ENCODE measurements at regions not wholly inside any gene's neighbourhood (a gene's known extent, or its start where the extent isn't known, plus 50 kb on each side); places are given as distances from the start of the nearest gene placed in this dataset.
A peak's percentile ranks its signal among the peaks of the same experiment; 100 is the strongest.
"Not testable (repeated sequence)": the region's sequence is repeated elsewhere in the genome, so short reads cannot be mapped to it uniquely, and the experiment has no call there.

- no peak for DNase-seq
These were observed 467.2 kb downstream of the MED13L start for GRCh38 chr12:115810122-115810901.

- no peak for DNase-seq
These were observed 471.5 kb downstream of the MED13L start for GRCh38 chr12:115806000-115806399.

DNA sequence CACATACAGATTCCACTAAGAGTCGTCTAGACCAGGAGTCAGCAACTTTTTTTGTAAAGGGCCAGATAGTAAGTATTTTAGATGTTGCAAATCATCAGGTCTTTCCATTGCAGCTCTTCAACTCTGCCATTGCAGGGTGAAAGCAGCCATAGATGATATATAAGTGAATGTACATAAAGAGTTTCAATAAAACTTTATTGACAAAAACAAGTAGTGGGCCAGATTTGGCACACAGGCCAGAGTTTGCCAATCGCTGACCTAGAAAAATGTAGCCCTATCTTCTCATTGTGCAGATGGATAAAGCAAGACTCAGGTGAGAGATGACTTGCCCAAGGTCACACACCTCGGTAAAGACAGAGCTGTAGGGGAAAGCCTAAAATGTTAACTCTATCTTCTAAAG lies 474.7 kb downstream of the MED13L start:
- DNase-seq, result no peak

DNA sequence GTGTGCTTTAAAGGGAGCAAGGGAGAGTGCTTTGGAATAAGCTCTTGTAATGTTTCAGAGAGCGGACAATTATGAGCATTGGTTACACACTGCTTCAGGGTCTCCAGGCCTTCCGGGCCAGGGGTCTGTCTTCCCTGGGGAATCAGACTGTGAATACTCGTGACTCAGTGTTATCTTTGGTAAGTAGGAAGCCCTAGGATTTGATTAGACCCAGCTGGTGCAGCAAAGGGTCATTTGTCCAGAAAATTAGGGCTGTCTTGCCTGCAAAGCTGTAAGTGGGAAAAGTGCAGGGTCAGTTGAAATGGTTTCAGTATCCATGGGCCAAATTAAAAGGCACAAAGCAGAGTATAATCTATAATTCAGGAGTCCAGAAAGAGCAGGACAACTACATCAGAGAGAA lies 475.6 kb downstream of the MED13L start:
- DNase-seq, result no peak

GRCh38 chr12:115799610-115800009 lies 477.9 kb downstream of the MED13L start:
- peak; percentile 36 for DNase-seq

DNA sequence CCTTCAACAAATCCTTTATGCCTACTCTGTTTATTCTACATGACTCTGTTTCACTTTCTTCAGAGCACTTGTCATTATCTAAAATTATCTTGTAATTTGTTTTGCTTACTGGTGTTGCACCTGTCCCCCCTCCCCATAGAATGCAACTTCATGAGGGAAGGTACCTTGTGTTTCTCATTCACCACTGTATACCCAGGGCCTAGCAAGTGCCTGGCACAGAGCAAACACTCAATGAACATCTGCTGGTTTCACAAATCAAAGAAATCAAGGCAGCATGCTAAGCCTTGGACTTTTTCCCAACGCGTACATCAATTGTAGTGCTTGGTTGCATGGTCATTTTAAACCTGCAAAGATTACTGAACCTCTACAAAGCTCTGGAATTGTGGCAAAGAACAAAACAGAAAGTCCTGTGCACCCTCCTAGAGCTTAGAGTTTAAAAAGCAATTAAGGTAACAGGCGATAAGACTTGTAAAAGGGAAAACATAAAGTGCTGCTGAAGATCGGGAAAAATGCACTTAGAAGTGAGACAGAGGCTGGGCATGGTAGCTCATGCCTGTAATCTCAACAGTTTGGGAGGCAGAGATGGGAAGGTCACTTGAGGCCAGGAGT lies 479.1 kb downstream of the MED13L start:
- DNase-seq, result peak; percentile 61

- DNase-seq, result peak; percentile 87
These were observed 482.8 kb downstream of the MED13L start for GRCh38 chr12:115794659-115795081.

DNA sequence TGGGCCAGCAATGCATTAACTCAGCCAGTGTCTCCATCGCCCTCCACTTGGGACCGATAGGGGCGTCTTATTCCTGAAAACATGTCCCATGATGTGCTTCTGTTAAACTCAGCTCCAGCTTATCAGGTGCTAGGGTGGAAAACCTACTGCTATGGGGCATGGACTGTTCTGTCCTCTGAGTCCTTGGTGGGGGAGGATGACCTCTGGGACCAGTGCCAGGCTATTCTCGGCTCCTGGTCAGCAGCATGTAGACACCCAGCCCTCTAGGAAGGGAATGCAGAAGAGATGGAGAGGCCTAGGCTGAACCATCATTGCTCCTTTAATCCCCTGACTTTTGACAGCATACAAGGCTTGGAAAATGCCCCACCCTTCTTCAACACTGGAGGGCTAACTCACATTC lies 486.2 kb downstream of the MED13L start:
- no peak for DNase-seq

GRCh38 chr12:115790526-115790925 lies 487.0 kb downstream of the MED13L start:
- no peak for DNase-seq

- not testable (repeated sequence) for DNase-seq
These were observed 491.0 kb downstream of the MED13L start for GRCh38 chr12:115786490-115786889.

DNA sequence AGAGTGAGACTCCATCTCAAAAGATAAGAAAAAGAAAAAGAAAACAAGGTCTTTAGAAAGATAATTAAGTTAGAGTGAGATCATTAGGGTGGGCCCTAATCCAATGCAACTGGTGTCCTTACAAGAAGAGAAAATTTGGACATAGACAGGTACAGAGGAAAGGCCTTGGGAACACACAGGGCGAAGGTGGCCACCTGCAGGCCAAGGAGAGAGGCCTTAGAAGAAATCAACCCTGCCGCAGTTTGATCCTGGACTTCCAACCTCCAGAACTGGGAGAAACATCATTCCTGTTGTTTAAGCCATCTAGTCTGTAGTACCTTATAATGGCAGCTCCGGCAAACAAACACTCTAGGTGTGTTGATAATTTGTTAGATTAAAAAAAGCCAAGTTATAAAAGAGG lies 491.9 kb downstream of the MED13L start:
- peak; percentile 22 for DNase-seq

- DNase-seq, result no peak
These were observed 501.1 kb downstream of the MED13L start for GRCh38 chr12:115776399-115776798.

DNA sequence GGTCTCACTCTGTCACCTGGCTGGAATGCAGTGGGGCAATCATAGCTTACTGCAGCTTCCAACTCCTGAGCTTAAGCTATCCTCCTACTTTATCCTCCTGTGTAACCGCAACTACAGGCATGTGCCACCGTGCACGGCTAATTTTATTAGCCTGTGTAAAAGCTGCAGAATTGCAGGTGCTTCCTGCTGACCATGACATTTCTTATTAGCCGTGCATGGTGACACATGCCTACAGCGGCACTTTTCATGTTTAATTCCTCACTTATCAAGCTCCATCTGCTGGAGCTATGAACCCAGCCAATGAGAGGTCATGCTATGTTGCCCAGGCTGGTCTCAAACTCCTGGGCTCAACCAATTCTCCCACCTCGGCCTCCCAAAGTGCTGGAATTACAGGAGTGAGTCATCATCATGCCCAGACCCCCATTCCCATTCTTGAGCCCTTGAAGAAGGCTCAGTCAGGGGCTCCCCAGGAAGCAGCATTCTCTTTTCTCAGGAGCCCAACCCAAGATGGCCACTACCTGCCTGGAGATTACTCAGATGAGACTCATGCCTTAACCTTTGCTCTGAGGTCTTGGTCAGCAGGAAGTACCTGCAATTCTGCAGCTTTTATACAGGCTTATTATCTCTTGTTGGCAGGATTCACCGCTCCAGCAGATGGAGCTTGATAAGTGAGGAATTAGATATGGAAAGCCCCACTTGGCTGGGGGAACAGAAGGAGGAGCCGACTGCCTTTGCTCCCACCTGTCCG lies 503.2 kb downstream of the MED13L start:
- peak; percentile 32 for DNase-seq

DNA sequence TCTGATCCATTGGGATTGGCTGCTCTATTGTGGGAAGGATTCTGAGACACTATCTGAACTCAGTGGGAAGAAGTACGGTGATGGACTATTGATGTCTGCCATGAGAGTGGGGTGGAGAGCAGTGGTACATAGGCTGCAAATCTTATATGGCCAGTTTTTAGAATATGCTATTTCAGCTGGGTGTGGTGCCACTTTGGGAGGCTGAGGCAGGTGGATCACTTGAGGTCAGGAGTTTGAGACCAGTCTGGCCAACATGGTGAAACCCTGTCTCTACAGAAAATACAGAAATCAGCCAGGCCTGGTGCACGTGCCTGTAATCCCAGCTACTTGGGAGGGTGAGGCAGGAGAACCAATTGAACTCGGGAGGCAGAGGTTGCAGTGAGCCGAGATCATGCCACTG lies 505.9 kb downstream of the MED13L start:
- no peak for DNase-seq

DNA sequence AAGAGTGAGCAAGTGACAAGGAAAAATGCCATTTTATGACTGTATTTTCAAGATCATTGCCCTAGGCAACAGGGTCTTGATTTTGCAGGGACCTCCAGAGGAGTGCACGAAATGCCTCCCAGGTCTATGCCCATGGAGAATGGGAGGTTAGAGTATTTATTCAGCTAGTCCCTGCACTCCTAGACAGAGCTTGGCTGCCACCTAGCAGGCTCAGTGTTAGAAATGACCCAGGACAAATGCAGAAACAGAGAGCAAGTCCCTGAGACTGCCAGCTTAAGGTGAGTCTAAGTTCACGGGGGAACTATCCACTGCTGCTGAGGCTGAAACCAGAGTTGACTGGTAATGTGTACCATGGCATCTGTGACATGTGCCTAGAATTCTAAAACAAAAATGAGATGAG lies 506.4 kb downstream of the MED13L start:
- DNase-seq, result peak; percentile 61

GRCh38 chr12:115770643-115771042 lies 506.9 kb downstream of the MED13L start:
- no peak for DNase-seq

DNA sequence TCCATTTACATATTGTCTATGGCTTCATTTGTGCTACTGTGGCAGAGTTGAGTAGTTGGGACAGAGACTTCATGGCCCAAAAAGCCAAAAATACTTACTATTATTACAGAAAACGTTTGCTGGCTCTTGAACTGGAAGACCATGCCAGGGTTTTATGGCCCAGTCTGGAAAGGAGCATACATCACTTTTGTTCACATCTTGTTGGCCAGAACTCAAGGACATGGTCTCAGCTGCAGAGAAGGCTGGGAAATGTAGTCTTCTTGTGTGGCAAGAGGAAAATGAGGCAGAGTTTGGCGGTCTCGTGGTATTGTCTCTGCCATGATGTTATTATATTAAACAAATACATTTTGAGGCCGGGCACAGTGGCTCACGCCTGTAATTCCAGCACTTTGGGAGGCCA lies 509.6 kb downstream of the MED13L start:
- DNase-seq, result no peak

DNA sequence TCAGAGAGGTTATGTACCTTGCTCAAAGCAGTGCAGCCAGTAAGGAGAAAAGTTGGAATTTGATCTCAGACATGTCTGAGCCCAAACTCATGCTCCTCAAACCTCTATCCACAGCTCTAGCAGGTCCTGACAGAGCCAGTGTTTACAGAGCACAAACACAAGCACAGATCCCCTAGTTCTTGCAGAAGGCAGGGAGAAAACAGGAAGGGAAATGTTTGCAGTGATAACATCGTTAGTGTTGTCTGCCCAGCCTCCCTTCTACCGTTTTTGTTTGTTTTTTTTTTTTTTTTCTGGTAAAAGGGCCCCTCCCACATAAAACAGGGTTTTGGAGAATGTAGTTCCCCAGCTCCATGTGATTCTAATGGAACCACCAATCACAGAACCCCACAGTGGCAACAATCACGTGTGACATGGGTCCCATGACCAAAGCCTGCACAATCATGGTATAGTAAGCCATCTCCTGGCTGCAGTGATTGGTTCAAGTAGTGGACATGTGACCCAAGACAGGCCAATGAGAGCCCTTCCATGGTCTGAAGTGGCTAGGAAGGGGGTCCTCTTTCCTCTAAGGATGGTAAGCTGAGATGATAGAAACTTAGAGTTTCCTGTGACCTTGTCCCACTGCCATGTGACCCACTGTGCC lies 513.4 kb downstream of the MED13L start:
- peak; percentile 89 for DNase-seq

- no peak for DNase-seq
These were observed 514.1 kb downstream of the MED13L start for GRCh38 chr12:115763376-115763775.

DNA sequence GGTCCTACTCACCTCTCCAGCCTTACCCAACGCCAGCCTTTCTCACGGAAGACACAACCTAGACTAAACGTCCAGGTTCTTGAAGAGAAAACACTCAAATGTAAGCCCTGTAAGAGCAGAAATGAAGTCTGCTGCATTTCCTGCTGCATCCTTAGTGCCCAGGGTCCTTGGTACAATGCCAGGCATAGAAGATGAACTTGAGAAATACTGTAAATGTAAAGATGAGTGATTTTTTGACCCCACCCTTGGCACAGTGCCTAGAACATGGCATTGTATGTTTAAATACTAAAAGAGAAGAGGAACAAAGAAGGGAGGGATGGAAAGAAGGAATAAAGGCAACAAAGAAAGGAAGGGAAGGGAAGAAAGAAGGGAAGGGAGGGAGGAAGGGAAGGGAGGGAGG lies 514.6 kb downstream of the MED13L start:
- no peak for DNase-seq

DNA sequence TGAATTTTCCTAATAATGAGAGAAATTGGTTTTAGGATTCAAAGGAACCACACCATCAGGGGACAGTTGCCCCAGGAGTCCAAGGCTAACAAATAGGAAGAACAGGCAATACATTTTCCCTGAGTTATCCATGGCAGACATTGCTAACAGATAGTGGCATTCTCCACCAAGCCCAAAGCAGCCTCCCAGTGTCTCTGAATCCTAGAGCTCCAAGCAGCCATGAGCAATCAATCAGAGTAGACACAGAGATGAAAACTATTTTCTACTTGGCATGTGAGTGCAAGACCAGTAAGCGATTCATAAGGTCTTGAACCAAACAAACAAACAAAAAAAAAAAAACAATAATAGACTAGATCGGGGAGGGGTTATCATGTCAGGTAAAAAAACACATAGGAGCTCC lies 515.7 kb downstream of the MED13L start:
- DNase-seq, result no peak

- DNase-seq, result no peak
These were observed 517.3 kb downstream of the MED13L start for GRCh38 chr12:115760231-115760630.

DNA sequence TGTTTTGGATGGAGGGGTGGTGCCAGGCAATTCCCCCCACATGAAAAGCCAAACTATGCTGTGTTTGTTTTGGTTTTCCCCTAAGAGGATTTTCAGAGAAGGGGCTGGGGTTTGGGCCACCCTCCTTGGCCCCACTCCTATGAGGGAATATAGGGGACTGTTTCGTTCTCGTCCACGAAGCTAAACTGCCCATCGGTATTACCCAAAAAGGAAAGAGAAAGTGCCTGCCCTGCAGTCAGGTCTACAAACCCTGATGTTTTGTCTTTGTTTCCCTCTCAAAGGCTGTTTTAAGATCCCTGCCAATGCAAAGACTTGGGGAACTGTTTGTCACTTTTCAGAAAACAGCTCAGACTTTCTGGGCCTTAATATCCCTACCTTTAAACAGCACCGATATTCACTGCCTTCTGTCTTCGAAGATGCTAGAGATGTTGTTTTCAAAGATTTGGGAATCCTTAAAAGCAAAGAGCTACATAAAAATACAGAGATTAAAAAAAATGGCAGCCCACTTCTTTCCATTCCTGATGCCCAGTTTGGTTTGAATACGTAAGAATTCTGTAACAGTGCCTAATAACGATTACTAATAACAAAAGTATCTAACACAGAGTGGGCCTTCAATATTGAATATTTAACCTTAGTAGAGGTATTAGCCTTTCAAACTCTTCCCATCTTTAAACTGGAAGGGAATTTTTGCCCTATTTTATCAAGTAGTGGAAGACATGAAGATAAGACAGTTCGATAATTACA lies 518.4 kb downstream of the MED13L start:
- no peak for DNase-seq

All from DMS53 (cell line).